ENCODE measurements at regions not wholly inside any gene's neighbourhood (a gene's known extent, or its start where the extent isn't known, plus 50 kb on each side); places are given as distances from the start of the nearest gene placed in this dataset.
"Not testable (repeated sequence)": the region's sequence is repeated elsewhere in the genome, so short reads cannot be mapped to it uniquely, and the experiment has no call there.

DNA sequence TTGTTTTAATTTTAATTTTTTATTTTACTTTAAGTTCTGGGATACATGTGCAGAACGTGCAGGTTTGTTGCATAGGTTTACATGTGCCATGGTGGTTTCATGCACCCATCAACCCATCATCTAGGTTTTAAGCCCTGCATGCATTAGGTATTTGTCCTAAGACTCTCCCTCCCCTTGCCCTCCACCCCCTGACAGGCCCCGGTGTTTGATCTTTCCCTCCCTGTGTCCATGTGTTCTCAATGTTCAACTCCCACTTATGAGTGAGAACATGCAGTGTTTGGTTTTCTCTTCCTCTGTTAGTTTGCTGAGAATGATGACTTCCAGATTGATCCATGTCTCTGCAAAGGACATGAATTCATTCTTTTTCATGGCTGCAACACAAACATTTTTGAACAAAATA, 50.3 kb upstream of the MCUR1 start:
- not testable (repeated sequence) for TF ChIP-seq MXI1 (IDR thresholded peaks at IDR 0.05; ENCODE audit: borderline replicate concordance, low read depth, low read length); RAD21 (IDR thresholded peaks at IDR 0.05; ENCODE audit: low read length); CTCF (conservative IDR thresholded peaks at IDR 0.05; ENCODE audit: low read depth, low read length)
